OCI-LY1 (cell line): ENCODE measurements at regions not wholly inside any gene's neighbourhood (a gene's known extent, or its start where the extent isn't known, plus 50 kb on each side); places are given as distances from the start of the nearest gene placed in this dataset.
"Not testable (repeated sequence)": the region's sequence is repeated elsewhere in the genome, so short reads cannot be mapped to it uniquely, and the experiment has no call there.

Source experiments
- H2AFZ ChIP-seq: fragments of 200-600 bp; sonication (generic), shearing (Covaris generic); 2 replicates; pipeline ENCODE4 v1.6.0; 2014; ENCODE audit warnings: antibody characterized with exemption, mild to moderate bottlenecking, low read length
- H3F3A ChIP-seq: fragments of 200-600 bp; sonication (generic), shearing (Covaris generic); 2 replicates; pipeline ENCODE4 v1.6.0; 2014; ENCODE audit warnings: mild to moderate bottlenecking, antibody characterized with exemption, low read length, moderate library complexity; ENCODE audit not compliant: insufficient read depth
- H3K27ac ChIP-seq: fragments of 200-600 bp; sonication (generic); 2 replicates; pipeline ENCODE4 v1.5.1; 2014; ENCODE audit warnings: low read length, mixed run types, mild to moderate bottlenecking, low read depth; ENCODE audit not compliant: poor library complexity, severe bottlenecking
- H3K27me3 ChIP-seq: fragments of 200-600 bp; sonication (generic); 2 replicates; pipeline ENCODE4 v1.6.0; 2014; ENCODE audit warnings: antibody characterized with exemption, mild to moderate bottlenecking, low read length, moderate library complexity; ENCODE audit not compliant: insufficient read depth
- H3K36me3 ChIP-seq: fragments of 200-600 bp; sonication (generic); 2 replicates; pipeline ENCODE4 v1.6.1; 2014; ENCODE audit warnings: mild to moderate bottlenecking, antibody characterized with exemption, low read length, moderate library complexity, mixed read lengths; ENCODE audit not compliant: insufficient read depth
- H3K4me1 ChIP-seq: fragments of 200-600 bp; sonication (generic); 2 replicates; pipeline ENCODE4 v1.5.1; 2014; ENCODE audit warnings: mild to moderate bottlenecking, low read length, moderate library complexity; ENCODE audit not compliant: insufficient read depth, severe bottlenecking
- H3K4me2 ChIP-seq: fragments of 200-600 bp; sonication (generic), shearing (Covaris generic); 2 replicates; pipeline ENCODE4 v1.6.1; 2014; ENCODE audit warnings: low read length
- H3K4me3 ChIP-seq: fragments of 200-600 bp; sonication (generic); 2 replicates; pipeline ENCODE4 v1.5.1; 2014; ENCODE audit warnings: low read length, low read depth, mild to moderate bottlenecking, mixed read lengths; ENCODE audit not compliant: poor library complexity, severe bottlenecking
- H3K79me2 ChIP-seq: fragments of 200-600 bp; shearing (Covaris generic); 2 replicates; pipeline ENCODE4 v1.6.1; 2016; ENCODE audit warnings: mixed run types, low read length, mixed read lengths; ENCODE audit not compliant: insufficient read depth
- H3K9ac ChIP-seq: fragments of 200-600 bp; sonication (generic), shearing (Covaris generic); 2 replicates; pipeline ENCODE4 v1.6.1; 2014; ENCODE audit warnings: mild to moderate bottlenecking, low read length, mixed read lengths
- H3K9me2 ChIP-seq: fragments of 200-600 bp; sonication (generic), shearing (Covaris generic); 2 replicates; pipeline ENCODE4 v1.6.1; 2014; ENCODE audit warnings: low read depth, mild to moderate bottlenecking, low read length, mixed read lengths
- H3K9me3 ChIP-seq: fragments of 200-600 bp; shearing (Covaris generic); 2 replicates; pipeline ENCODE4 v1.6.1; 2014; ENCODE audit warnings: low read length, mixed read lengths
- H4K20me1 ChIP-seq: fragments of 200-600 bp; sonication (generic), shearing (Covaris generic); 2 replicates; pipeline ENCODE4 v1.6.0; 2016; ENCODE audit warnings: mild to moderate bottlenecking, low read length; ENCODE audit not compliant: insufficient read depth
- EZH2 ChIP-seq: fragments of 200-600 bp; sonication (generic), shearing (Covaris generic); IDR thresholded peaks from 2 replicates; pipeline ENCODE4 v1.8.0; 2017; ENCODE audit warnings: borderline replicate concordance, mixed run types, mild to moderate bottlenecking, antibody characterized with exemption, low read length, moderate library complexity, mixed read lengths
- TF ChIP-seq, protein P1 (sequence below): fragments of 200-600 bp; sonication (generic), shearing (Covaris generic); IDR thresholded peaks from 2 replicates; pipeline ENCODE4 v1.5.1; 2017; ENCODE audit warnings: mild to moderate bottlenecking, antibody characterized with exemption, low read length, moderate library complexity, mixed read lengths

- Histone ChIP-seq H2AFZ (no peak overlapping the region), H3K4me1 (no peaks in the 10 kb centered on the region), H3K79me2 (no peaks in the 10 kb centered on the region), H3K9ac (no peak overlapping the region), H3K36me3 (no peaks in the 10 kb centered on the region), H3K27me3 (no peaks in the 10 kb centered on the region), H3F3A (no peaks in the 10 kb centered on the region), H3K9me3 (no peaks in the 10 kb centered on the region), H3K9me2 (no peaks in the 10 kb centered on the region), H3K4me2 (no peak overlapping the region), H3K4me3 (no peak overlapping the region), H4K20me1 (no peaks in the 10 kb centered on the region), H3K27ac (no peak overlapping the region)
- no peak for TF ChIP-seq EZH2
- TF ChIP-seq, protein P1, sequence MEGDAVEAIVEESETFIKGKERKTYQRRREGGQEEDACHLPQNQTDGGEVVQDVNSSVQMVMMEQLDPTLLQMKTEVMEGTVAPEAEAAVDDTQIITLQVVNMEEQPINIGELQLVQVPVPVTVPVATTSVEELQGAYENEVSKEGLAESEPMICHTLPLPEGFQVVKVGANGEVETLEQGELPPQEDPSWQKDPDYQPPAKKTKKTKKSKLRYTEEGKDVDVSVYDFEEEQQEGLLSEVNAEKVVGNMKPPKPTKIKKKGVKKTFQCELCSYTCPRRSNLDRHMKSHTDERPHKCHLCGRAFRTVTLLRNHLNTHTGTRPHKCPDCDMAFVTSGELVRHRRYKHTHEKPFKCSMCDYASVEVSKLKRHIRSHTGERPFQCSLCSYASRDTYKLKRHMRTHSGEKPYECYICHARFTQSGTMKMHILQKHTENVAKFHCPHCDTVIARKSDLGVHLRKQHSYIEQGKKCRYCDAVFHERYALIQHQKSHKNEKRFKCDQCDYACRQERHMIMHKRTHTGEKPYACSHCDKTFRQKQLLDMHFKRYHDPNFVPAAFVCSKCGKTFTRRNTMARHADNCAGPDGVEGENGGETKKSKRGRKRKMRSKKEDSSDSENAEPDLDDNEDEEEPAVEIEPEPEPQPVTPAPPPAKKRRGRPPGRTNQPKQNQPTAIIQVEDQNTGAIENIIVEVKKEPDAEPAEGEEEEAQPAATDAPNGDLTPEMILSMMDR: no peak
Observed at GRCh38 chr12:71385155-71385554, 54.4 kb upstream of the LGR5 start.

DNA sequence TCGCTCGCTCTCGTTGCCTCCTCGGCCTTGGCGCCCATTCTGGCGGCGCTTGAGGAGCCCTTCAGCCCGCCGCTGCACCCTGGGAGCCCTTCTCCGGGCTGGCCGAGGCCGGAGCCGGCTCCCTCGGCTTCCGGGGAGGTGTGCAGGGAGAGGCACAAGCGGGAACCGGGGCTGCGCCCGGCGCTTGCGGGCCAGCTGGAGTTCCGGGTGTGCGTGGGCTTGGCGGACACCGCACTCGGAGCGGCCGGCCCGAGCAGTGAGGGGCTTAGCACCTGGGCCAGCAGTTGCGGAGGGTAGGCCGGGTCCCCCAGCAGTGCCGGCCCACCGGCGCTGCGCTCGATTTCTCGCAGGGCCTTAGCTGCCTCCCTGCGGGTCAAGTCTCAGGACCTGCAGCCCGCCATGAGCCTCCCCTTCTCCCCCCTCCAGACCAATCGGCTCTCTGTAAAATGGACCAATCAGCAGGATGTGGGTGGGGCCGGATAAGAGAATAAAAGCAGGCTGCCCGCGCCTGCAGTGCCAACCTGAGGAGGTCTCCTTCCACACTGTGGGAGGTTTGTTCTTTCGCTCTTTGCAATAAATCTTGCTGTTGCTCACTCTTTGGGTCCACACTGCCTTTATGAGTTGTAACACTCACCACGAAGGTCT is 62.8 kb upstream of the LGR5 start:
- H3K27me3 ChIP-seq, H4K20me1 ChIP-seq, H3K9me3 ChIP-seq, H3K79me2 ChIP-seq, H3K36me3 ChIP-seq, H2AFZ ChIP-seq, H3K9me2 ChIP-seq, H3K9ac ChIP-seq, H3K4me1 ChIP-seq, H3K4me3 ChIP-seq, H3F3A ChIP-seq, H3K4me2 ChIP-seq, H3K27ac ChIP-seq: not testable (repeated sequence)

DNA sequence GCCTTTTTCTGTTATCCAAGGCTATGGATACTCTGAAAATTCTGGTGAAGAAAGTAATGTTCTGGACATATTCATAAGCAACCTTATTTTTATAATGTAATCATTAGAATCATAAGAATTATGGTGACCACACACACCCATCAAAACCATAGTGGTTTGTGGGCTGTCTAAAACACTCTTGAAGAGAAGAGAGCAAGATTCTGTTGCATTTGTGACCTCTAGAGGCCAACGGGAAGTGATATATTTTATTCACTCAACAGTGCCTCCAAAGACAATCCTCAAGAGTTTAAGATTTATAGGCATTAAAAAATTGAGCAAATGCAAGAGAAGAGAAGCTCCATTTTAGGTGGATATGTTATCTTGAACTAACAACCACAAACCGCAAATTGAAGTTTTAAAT is 68.5 kb upstream of the LGR5 start:
- no peaks in the 10 kb centered on the region for H3K9me2 ChIP-seq
- no peak overlapping the region for H3K4me2 ChIP-seq
- no peak overlapping the region for H3K4me3 ChIP-seq
- no peak for TF ChIP-seq EZH2
- TF ChIP-seq, protein P1: peak; percentile 28; the same call in 1 of the 2 replicates
- no peaks in the 10 kb centered on the region for H3K9me3 ChIP-seq
- H3K36me3 ChIP-seq: no peaks in the 10 kb centered on the region
- H3K27ac ChIP-seq: no peak overlapping the region
- no peaks in the 10 kb centered on the region for H3K79me2 ChIP-seq
- H2AFZ ChIP-seq: no peak overlapping the region
- no peak overlapping the region for H3K9ac ChIP-seq
- no peaks in the 10 kb centered on the region for H3K27me3 ChIP-seq
- no peaks in the 10 kb centered on the region for H3K4me1 ChIP-seq
- H4K20me1 ChIP-seq: no peaks in the 10 kb centered on the region
- H3F3A ChIP-seq: no peaks in the 10 kb centered on the region

DNA sequence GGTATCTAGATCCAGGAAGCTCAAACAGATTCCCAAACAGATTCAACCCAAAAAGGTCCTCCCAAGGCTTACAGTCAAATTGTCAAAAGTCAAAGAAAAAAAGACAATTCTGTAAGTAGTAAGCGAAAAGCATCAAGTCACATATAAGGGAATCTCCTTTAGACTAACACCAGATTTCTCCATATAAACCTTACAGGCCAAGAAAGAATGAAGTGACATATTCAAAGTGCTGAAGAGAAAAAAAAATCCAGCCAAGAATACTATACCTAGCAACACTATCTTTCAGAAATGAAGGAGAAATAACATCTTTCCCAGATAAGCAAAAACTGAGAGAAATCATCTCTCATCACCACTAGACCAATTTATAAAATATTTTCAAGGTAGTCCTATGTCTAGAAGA is 79.6 kb upstream of the LGR5 start:
- no peaks in the 10 kb centered on the region for H3K79me2 ChIP-seq
- TF ChIP-seq, protein P1: no peak
- TF ChIP-seq EZH2: no peak
- H3K9me2 ChIP-seq: no peaks in the 10 kb centered on the region
- no peak overlapping the region for H3K9ac ChIP-seq
- H3K27ac ChIP-seq: no peak overlapping the region
- no peaks in the 10 kb centered on the region for H3K4me1 ChIP-seq
- H3K36me3 ChIP-seq: no peaks in the 10 kb centered on the region
- H3K27me3 ChIP-seq: no peaks in the 10 kb centered on the region
- H3K4me3 ChIP-seq: no peak overlapping the region
- H3K4me2 ChIP-seq: no peak overlapping the region
- H3K9me3 ChIP-seq: no peaks in the 10 kb centered on the region
- H2AFZ ChIP-seq: no peak overlapping the region
- H3F3A ChIP-seq: no peaks in the 10 kb centered on the region
- no peaks in the 10 kb centered on the region for H4K20me1 ChIP-seq
